Caki2 (cell line): ENCODE measurements at regions not wholly inside any gene's neighbourhood (a gene's known extent, or its start where the extent isn't known, plus 50 kb on each side); places are given as distances from the start of the nearest gene placed in this dataset.

Experiments used
- DNase-seq: peaks from one replicate; pipeline ENCODE4 v3.0.0-alpha.2; 2015; ENCODE audit warnings: low read depth
- in situ Hi-C: cut with HindIII; loops from 2 replicates; pipeline ENCODE4 v1.10.0; 2016; ENCODE audit warnings: low sequenced_read_pairs, low pct_unique_long_range_greater_than_20kb, mixed read lengths

- in situ Hi-C loops = no loop called here
Measured at GRCh38 chr18:34003687-34004086, 221.0 kb downstream of the NOL4 start.

GRCh38 chr18:34002130-34002529 lies 222.6 kb downstream of the NOL4 start:
- in situ Hi-C loops = no loop called here
- DNase-seq = no peak

More at GRCh38 chr18:34003687-34004086, 221.0 kb downstream of the NOL4 start:
- no peak for DNase-seq

- in situ Hi-C loops = no loop called here
- DNase-seq = no peak
Measured at GRCh38 chr18:34001376-34001775, 223.3 kb downstream of the NOL4 start.

- DNase-seq = no peak
- in situ Hi-C loops = no loop called here
Measured at GRCh38 chr18:33987206-33987605, 237.5 kb downstream of the NOL4 start.

- in situ Hi-C loops = no loop called here
- DNase-seq = no peak
Measured at GRCh38 chr18:33983126-33983525, 241.6 kb downstream of the NOL4 start.

GRCh38 chr18:33960417-33960816 lies 264.3 kb downstream of the NOL4 start:
- in situ Hi-C loops = no loop called here
- no peak for DNase-seq

GRCh38 chr18:33959609-33960008 lies 265.1 kb downstream of the NOL4 start:
- in situ Hi-C loops = no loop called here
- no peak for DNase-seq

- in situ Hi-C loops = no loop called here
- no peak for DNase-seq
Measured at GRCh38 chr18:33957707-33958106, 267.0 kb downstream of the NOL4 start.

- in situ Hi-C loops = no loop called here
Measured at GRCh38 chr18:33951031-33951430, 273.7 kb downstream of the NOL4 start.

GRCh38 chr18:33946336-33946735 lies 278.4 kb downstream of the NOL4 start:
- in situ Hi-C loops = no loop called here
- DNase-seq = no peak

More at GRCh38 chr18:33951031-33951430, 273.7 kb downstream of the NOL4 start:
- no peak for DNase-seq

GRCh38 chr18:33944493-33944892 lies 280.2 kb downstream of the NOL4 start:
- in situ Hi-C loops = no loop called here
- no peak for DNase-seq

GRCh38 chr18:33937270-33937816 lies 287.4 kb downstream of the NOL4 start:
- no peak for DNase-seq
- in situ Hi-C loops = no loop called here

- DNase-seq = no peak
- in situ Hi-C loops = no loop called here
Measured at GRCh38 chr18:33934258-33934657, 290.5 kb downstream of the NOL4 start.

GRCh38 chr18:33928231-33928630 lies 296.5 kb downstream of the NOL4 start:
- peak; percentile 12 for DNase-seq
- in situ Hi-C loops = no loop called here

GRCh38 chr18:33924576-33924975 lies 300.1 kb downstream of the NOL4 start:
- no peak for DNase-seq
- in situ Hi-C loops = no loop called here

- in situ Hi-C loops = no loop called here
- no peak for DNase-seq
Measured at GRCh38 chr18:33923980-33924379, 300.7 kb downstream of the NOL4 start.

- DNase-seq = no peak
- in situ Hi-C loops = no loop called here
Measured at GRCh38 chr18:33918571-33918970, 306.1 kb downstream of the NOL4 start.

- in situ Hi-C loops = no loop called here
Measured at GRCh38 chr18:33916200-33916599, 308.5 kb downstream of the NOL4 start.

GRCh38 chr18:33914399-33914798 lies 310.3 kb downstream of the NOL4 start:
- in situ Hi-C loops = no loop called here
- no peak for DNase-seq

More at GRCh38 chr18:33916200-33916599, 308.5 kb downstream of the NOL4 start:
- DNase-seq = no peak

- DNase-seq = no peak
- in situ Hi-C loops = no loop called here
Measured at GRCh38 chr18:33906046-33906445, 318.7 kb downstream of the NOL4 start.
